AG08395 (cell line): ENCODE measurements at regions not wholly inside any gene's neighbourhood (a gene's known extent, or its start where the extent isn't known, plus 50 kb on each side); places are given as distances from the start of the nearest gene placed in this dataset.
A peak's percentile ranks its signal among the peaks of the same experiment; 100 is the strongest.

Experiments used
- DNase-seq: peaks from one replicate; pipeline ENCODE4 v3.0.0; 2012; ENCODE audit warnings: mixed read lengths, low spot score

DNA sequence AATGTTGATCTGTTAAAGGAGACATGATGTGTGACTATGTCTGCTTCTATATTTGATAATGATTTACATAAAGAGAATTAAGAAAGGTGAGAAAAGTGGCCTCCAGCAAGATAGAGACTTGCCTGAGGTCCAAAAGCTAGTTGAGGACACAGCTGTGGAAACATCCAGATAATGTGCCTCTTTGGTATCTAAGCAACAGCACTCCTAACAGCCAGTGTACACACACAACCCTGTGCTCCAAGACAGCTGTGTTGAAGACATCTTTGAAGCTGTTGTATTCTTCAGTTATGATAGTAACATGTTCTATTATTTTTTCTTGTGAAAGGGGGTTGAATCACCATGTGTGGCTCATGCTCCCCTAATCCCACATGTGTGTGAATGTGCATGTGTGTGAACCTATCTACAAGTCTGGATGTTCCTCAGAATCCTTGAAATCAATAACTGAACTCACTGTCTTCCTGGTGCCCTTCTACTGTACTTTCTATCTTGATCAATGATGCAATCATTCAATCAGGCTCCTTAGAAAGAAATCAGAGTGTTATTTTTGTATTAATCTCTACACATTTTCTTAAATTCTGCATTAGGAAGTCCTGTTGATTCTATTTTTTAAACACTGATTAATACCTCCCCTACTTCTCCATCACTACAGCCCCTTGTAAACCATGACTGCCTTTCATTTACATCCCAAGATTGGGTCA, 116.7 kb upstream of the SSTR4 start:
- no peak for DNase-seq

DNA sequence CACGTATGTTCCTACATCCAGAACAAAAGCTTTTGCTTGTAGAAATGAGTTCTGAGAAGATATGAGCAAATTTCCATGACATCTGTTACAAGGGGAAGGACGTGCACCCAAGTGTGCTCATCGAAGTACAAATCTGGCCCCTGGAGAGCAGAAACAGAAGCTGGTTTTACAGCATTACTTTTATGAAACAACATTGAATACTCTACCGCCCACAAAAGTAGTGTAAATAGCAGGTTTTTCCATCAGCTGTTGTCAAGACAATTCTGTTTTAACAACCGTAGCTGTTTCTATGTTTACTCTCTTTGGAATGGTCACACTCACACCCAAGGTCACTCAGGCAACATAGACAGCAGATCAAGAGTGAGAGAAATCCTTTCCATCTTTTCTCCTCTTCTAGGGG, 114.2 kb upstream of the SSTR4 start:
- no peak for DNase-seq

- DNase-seq: peak; percentile 67
Measured at GRCh38 chr20:22921595-22922421, 113.3 kb upstream of the SSTR4 start.

DNA sequence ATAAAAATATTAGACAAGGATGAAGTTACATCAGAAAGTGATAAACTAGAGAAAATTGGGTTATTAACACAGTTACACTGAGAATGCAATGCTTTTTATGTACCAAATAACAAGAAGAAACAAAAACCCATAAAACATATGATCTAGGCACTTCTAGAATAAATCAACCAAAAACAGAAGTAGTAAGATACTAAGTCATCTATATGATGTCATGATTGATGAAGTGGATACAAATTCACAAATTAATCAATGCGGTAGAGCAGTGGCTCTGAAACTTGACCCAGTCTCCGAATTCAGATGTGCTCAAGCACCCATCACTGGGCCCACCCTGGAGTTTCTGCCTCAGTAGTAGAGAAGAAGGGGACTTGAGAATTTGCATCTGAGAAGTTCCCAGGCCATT, 112.1 kb upstream of the SSTR4 start:
- DNase-seq: no peak

- DNase-seq: no peak
Measured at GRCh38 chr20:22924046-22924737, 110.9 kb upstream of the SSTR4 start.

- no peak for DNase-seq
Measured at GRCh38 chr20:22924949-22925612, 110.0 kb upstream of the SSTR4 start.

DNA sequence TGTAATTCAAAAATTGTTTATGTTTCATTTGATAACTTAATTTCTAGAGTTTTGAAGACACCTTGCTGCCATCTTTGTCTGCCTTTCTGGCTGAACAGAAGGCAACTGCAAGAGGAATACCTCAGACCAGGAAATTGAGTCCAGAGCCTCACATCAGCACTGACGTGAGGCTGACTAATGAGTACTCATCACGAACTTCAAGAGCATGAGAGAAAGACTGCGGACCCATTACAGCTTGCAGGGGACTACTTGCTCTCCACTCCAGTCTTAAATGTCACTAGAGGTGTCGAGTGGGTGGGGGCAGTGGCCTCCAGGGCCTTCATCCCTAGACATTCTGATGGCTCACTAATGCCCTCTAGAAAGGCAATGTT, 109.5 kb upstream of the SSTR4 start:
- DNase-seq: no peak

DNA sequence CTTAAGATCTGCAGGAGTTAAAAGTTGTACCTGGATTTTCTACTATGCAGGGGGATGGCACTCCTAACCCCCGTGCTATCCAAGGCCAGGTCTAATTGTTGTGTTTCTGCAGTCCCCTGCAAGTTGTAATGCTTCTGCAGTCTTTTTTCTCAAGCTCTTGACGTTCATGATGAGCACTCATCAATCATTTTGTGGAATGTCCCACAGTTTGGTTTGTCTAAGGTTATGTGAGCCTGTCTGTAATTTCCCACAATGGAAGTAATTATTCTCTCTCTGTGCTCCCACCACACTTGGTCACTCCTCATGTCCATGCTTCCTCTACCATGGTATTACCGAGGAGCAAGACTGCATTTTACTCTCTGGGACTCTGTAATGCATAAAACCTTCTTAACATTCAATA, 107.6 kb upstream of the SSTR4 start:
- DNase-seq: no peak

- DNase-seq: no peak
Measured at GRCh38 chr20:22928679-22929078, 106.4 kb upstream of the SSTR4 start.

- DNase-seq: no peak
Measured at GRCh38 chr20:22929661-22930060, 105.5 kb upstream of the SSTR4 start.

DNA sequence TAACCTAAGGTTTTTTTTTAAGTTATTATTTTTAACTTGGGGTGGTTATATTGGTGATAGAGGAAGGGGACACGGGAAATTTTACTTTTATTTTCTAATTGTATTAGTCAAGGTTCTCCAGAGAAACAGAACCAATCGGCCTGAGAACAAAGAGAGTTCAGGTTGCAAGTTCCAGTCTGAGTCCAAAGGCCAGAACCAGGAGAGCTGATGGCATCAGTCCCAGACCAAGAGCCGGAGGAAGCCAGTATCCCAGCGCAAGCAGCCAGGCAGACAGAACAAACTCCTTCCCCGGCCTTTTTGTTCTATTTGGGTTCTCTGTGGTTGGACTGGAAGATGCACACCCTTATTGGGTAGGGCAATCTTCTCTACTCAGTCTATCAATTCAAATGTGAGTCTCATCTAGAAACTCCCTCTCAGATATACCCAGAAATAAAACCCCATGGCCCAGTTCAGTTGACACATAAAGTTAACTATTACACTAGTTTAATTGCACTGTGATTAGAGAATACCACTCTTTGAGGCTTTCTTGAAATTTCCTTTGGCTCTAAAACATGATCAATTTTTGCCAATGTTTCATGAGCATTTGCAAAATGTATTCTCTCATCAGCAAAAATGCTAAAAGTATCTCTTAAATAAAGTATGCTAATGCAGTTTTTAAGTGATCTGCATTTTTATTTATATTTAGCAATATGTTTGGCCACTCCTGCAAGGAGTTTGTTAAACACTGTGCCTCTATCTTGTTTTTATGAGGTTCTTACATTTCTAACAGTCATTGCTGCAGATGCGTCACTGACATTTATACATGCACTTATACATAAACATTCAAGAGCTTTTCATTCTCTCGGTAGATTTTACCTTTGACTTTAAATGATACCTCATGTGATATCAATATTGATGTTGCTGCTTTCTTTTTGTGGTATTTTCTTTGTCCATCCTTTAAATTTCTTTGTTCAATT, 103.2 kb upstream of the SSTR4 start:
- no peak for DNase-seq

- no peak for DNase-seq
Measured at GRCh38 chr20:22939181-22939580, 95.9 kb upstream of the SSTR4 start.

- DNase-seq: no peak
Measured at GRCh38 chr20:22940350-22940749, 94.8 kb upstream of the SSTR4 start.

- no peak for DNase-seq
Measured at GRCh38 chr20:22941550-22941949, 93.6 kb upstream of the SSTR4 start.

DNA sequence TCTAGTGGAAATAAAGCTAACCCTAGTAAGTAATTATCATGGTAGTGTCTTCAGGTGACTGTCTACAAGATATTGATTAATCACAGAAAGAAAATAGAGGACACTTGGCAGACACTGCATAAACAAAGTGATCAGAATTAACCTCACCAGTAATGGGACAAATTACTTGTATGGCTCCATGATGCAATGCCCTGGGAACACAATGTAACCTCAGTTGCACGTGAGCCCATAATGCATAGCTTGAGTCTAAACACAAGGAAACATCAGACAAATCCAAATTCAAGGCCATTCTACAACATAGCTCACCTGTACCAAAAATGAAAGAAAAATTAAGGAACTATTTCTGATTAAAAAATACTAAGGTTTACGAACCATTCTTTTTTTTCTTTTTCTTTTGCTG, 92.4 kb upstream of the SSTR4 start:
- no peak for DNase-seq

- no peak for DNase-seq
Measured at GRCh38 chr20:22944062-22944461, 91.0 kb upstream of the SSTR4 start.

DNA sequence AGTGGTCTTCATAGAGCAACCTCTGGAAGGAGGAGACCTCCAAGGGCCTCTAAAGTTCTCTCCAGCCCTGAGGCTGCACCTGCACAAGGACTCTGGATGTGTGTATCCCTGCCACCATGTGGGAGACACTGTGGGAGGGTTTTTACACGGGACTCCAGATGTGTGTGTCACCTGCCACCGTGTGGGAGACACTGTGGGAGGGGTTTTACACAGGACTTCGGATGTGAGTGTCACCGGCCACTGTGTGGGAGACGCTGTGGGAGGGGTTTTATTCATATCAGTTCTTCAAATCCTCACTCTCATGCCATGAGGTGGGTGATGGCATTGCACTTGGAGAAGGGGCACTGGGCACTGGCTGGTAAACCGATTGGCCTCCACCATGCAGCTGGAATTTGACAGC, 90.2 kb upstream of the SSTR4 start:
- no peak for DNase-seq

DNA sequence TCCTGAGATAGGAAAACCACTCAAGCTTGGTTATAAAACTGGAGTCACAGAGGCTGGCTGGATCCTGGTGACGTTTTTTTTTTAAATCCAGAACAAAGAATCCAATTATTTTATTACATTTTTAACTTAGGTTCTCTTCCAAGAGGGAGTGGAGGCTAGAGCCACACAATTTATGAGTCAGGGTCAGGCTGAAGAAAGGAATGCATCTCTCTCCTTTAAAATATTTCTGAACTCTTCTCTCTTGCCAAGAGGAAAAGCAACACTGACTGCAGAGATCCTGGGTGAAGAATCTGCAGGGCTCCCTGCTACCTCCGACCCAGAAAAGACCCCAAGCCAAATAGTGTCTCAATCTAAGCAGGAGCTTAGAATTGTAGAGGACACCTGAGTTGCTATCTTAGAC, 88.5 kb upstream of the SSTR4 start:
- DNase-seq: no peak

- DNase-seq: no peak
Measured at GRCh38 chr20:22949331-22950109, 85.6 kb upstream of the SSTR4 start.

DNA sequence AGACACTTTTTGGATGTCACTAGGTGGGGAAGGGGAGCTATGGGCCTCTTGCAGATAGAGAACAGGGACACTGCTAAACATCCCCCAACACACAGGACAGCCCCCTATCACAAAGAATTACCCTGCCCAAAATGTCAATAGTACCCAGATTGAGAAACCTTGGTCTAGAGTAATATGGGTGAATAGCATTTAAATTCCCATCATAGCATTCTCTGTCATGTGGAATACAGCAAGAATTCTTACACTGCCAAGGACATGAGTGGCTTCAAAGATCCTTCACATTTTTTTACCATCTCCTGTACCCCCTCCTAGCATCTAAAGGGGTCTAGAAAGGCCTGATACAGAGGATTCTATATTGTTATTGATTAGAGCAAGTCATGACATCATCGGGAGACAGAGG, 83.1 kb upstream of the SSTR4 start:
- no peak for DNase-seq

DNA sequence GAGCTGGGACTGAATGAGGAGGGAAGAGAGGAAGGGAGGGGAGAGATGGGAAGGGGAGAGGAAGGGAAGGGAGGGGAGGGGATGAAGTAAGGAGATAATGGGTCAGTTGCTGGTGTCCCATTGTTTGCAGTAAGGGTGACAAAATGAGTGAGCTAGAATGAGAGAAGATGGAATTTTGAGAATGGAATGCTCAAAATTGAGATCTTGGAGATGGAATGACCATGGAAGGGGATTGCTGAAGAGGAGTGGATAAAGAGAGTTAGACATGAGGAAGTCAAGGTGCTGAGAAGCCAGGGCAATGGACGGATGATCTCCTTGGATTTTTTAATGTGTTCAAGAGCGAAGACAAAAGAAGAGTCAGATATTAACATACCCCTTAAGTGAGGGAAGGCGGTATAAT, 80.5 kb upstream of the SSTR4 start:
- no peak for DNase-seq
